Colonic mucosa (tissue), 4 donors: ENCODE measurements at regions not wholly inside any gene's neighbourhood (a gene's known extent, or its start where the extent isn't known, plus 50 kb on each side); places are given as distances from the start of the nearest gene placed in this dataset.

ENCODE experiments used
- DNase-seq: peaks from one replicate; pipeline ENCODE4 v3.0.0-alpha.2; 2020
- H3K27ac ChIP-seq: fragments of 200-600 bp; one replicate; pipeline ENCODE4 v1.8.0; 2021
- H3K27me3 ChIP-seq: fragments of 200-600 bp; one replicate; pipeline ENCODE4 v1.8.0; 2021
- H3K36me3 ChIP-seq: fragments of 200-600 bp; one replicate; pipeline ENCODE4 v1.8.0; 2021
- H3K4me1 ChIP-seq: fragments of 200-600 bp; one replicate; pipeline ENCODE4 v1.8.0; 2021; ENCODE audit warnings: mild to moderate bottlenecking
- H3K4me3 ChIP-seq: fragments of 200-600 bp; one replicate; pipeline ENCODE4 v1.8.0; 2021
- H3K9ac ChIP-seq, 2 donors: one replicate each; pipeline ENCODE4 v1.7.0; 2013; ENCODE audit warnings: control low read depth in 2 of 2, low read depth in 2 of 2, low read length in 2 of 2
- H3K9me3 ChIP-seq: fragments of 200-600 bp; one replicate; pipeline ENCODE4 v1.8.0; 2021
- CTCF ChIP-seq: fragments of 200-600 bp; IDR thresholded peaks from one replicate; pipeline ENCODE4 v1.8.0; 2022; ENCODE audit warnings: antibody characterized with exemption, mild to moderate bottlenecking
- intact Hi-C: fragments of 100-400 bp; cut with DNase I; formaldehyde crosslinking; loops from one replicate; pipeline ENCODE4 v1.14.1; 2022
- donor health status: healthy.
- donor health status: DM: no; HTN: no; CAD: no.
- donor health status: DM: no; HTN: no; CAD: no.

GRCh38 chr16:8182761-8183160 lies 407.6 kb downstream of the TMEM114 start:
- Histone ChIP-seq H3K36me3 (no peaks in the 10 kb centered on the region), H3K27ac (no peak overlapping the region), H3K4me3 (no peak overlapping the region), H3K9me3 (no peaks in the 10 kb centered on the region), H3K4me1 (no peaks in the 10 kb centered on the region), H3K27me3 (no peaks in the 10 kb centered on the region), H3K9ac (no peak overlapping the region)
- no peak for TF ChIP-seq CTCF
- DNase-seq: no peak
- intact Hi-C loops: no loop called here

GRCh38 chr16:8179615-8180014 lies 410.7 kb downstream of the TMEM114 start:
- no peak for TF ChIP-seq CTCF
- Histone ChIP-seq H3K4me3 (no peak overlapping the region), H3K4me1 (no peaks in the 10 kb centered on the region), H3K27me3 (no peaks in the 10 kb centered on the region), H3K36me3 (no peaks in the 10 kb centered on the region), H3K9ac (no peak overlapping the region), H3K9me3 (no peaks in the 10 kb centered on the region), H3K27ac (no peak overlapping the region)
- no peak for DNase-seq
- intact Hi-C loops: no loop called here

- DNase-seq: no peak
- intact Hi-C loops: no loop called here
- Histone ChIP-seq H3K27me3 (no peaks in the 10 kb centered on the region), H3K9ac (no peak overlapping the region), H3K36me3 (no peaks in the 10 kb centered on the region), H3K4me1 (no peaks in the 10 kb centered on the region), H3K27ac (no peak overlapping the region), H3K4me3 (no peak overlapping the region), H3K9me3 (no peaks in the 10 kb centered on the region)
- no peak for TF ChIP-seq CTCF
Measured at GRCh38 chr16:8178271-8178670, 412.0 kb downstream of the TMEM114 start.

- H3K4me3 ChIP-seq: no peak overlapping the region
- no peak overlapping the region for H3K9ac ChIP-seq
- no peaks in the 10 kb centered on the region for H3K4me1 ChIP-seq
- H3K36me3 ChIP-seq: no peaks in the 10 kb centered on the region
- H3K9me3 ChIP-seq: no peaks in the 10 kb centered on the region
- intact Hi-C loops: no loop called here
- no peak for TF ChIP-seq CTCF
- no peak for DNase-seq
- H3K27me3 ChIP-seq: no peaks in the 10 kb centered on the region
- no peak overlapping the region for H3K27ac ChIP-seq
Measured at GRCh38 chr16:8175411-8175810, 414.9 kb downstream of the TMEM114 start.

- Histone ChIP-seq H3K27me3 (no peaks in the 10 kb centered on the region), H3K4me3 (no peak overlapping the region), H3K27ac (no peak overlapping the region), H3K9me3 (no peaks in the 10 kb centered on the region), H3K4me1 (no peaks in the 10 kb centered on the region), H3K36me3 (no peaks in the 10 kb centered on the region), H3K9ac (no peak overlapping the region)
- peak; percentile 83 for TF ChIP-seq CTCF
- intact Hi-C loops: loop anchor here (5.0 kb wide), 1 partner anchor 1146 kb away; no protein-coding TSS in a partner anchor
- peak; percentile 58 for DNase-seq
Measured at GRCh38 chr16:8173111-8173644, 417.1 kb downstream of the TMEM114 start.
